ENCODE measurements at regions not wholly inside any gene's neighbourhood (a gene's known extent, or its start where the extent isn't known, plus 50 kb on each side); places are given as distances from the start of the nearest gene placed in this dataset.

- whole genome bisulfite sequencing, result 90% methylated on average over 5 of the region's 5 CpGs
- intact Hi-C loops (cut with DNase I), result no loop called here
- no peak overlapping the region for H3K4me3 ChIP-seq (ENCODE audit: low read length)
- no peak overlapping the region for H3K27ac ChIP-seq (ENCODE audit: low read length)
- DNase-seq (no peak), ATAC-seq (no peak)
- H3K27me3 ChIP-seq (ENCODE audit: control insufficient read depth, insufficient read depth), result no peaks in the 10 kb centered on the region
- no peaks in the 10 kb centered on the region for H3K9me3 ChIP-seq (ENCODE audit: control insufficient read depth, low read length)
- H3K4me1 ChIP-seq (ENCODE audit: control insufficient read depth, insufficient read depth, low read length), result no peaks in the 10 kb centered on the region
Observed at GRCh38 chr4:135164601-135165000, 963.0 kb upstream of the PABPC4L start.

GRCh38 chr4:135144498-135144897 is 942.9 kb upstream of the PABPC4L start:
- ATAC-seq, result no peak
- no peaks in the 10 kb centered on the region for H3K4me1 ChIP-seq (ENCODE audit: control insufficient read depth, insufficient read depth, low read length)
- intact Hi-C loops (cut with DNase I), result no loop called here

GRCh38 chr4:135124196-135124595 is 922.6 kb upstream of the PABPC4L start:
- intact Hi-C loops (cut with DNase I), result no loop called here
- Histone ChIP-seq H3K27me3 (ENCODE audit: control insufficient read depth, insufficient read depth) (no peaks in the 10 kb centered on the region), H3K27ac (ENCODE audit: low read length) (no peak overlapping the region), H3K4me3 (ENCODE audit: low read length) (no peak overlapping the region), H3K9me3 (ENCODE audit: control insufficient read depth, low read length) (no peaks in the 10 kb centered on the region), H3K4me1 (ENCODE audit: control insufficient read depth, insufficient read depth, low read length) (no peaks in the 10 kb centered on the region)
- ATAC-seq, result no peak
- DNase-seq, result no peak

More at GRCh38 chr4:135144498-135144897, 942.9 kb upstream of the PABPC4L start:
- Histone ChIP-seq H3K27me3 (ENCODE audit: control insufficient read depth, insufficient read depth) (no peaks in the 10 kb centered on the region), H3K4me3 (ENCODE audit: low read length) (no peak overlapping the region), H3K9me3 (ENCODE audit: control insufficient read depth, low read length) (no peaks in the 10 kb centered on the region), H3K27ac (ENCODE audit: low read length) (no peak overlapping the region)
- WGBS, result 80% methylated on average over 1 of the region's 1 CpG
- DNase-seq, result no peak

DNA sequence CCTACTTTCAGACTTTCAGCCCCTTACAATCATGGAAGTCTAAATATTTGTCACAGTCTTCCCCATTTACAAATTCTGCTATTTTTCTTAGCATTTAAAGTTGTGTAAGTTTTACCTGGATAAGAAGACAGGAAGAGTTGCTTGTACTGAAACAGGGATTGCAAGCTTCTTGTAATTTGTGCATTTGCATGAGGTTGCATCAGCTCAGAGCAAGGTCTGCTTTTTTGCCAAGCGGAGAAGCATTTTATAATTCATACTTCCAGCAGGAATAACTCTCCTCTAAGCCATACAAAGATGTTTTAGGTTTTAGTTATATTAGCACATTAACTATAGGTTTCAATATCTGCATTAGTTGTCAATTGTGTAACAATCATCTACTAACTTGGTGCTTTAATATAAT is 922.0 kb upstream of the PABPC4L start:
- 100% methylated on average over 1 of the region's 1 CpG for WGBS
- H3K4me3 ChIP-seq (ENCODE audit: low read length), result no peak overlapping the region
- intact Hi-C loops (cut with DNase I), result no loop called here
- no peaks in the 10 kb centered on the region for H3K4me1 ChIP-seq (ENCODE audit: control insufficient read depth, insufficient read depth, low read length)
- no peak overlapping the region for H3K27ac ChIP-seq (ENCODE audit: low read length)
- no peaks in the 10 kb centered on the region for H3K27me3 ChIP-seq (ENCODE audit: control insufficient read depth, insufficient read depth)
- H3K9me3 ChIP-seq (ENCODE audit: control insufficient read depth, low read length), result no peaks in the 10 kb centered on the region
- ATAC-seq, result no peak
- no peak for DNase-seq

GRCh38 chr4:135122457-135122856 is 920.9 kb upstream of the PABPC4L start:
- DNase-seq, result no peak
- Histone ChIP-seq H3K27ac (ENCODE audit: low read length) (no peak overlapping the region), H3K4me3 (ENCODE audit: low read length) (no peak overlapping the region), H3K27me3 (ENCODE audit: control insufficient read depth, insufficient read depth) (no peaks in the 10 kb centered on the region), H3K4me1 (ENCODE audit: control insufficient read depth, insufficient read depth, low read length) (no peaks in the 10 kb centered on the region), H3K9me3 (ENCODE audit: control insufficient read depth, low read length) (no peaks in the 10 kb centered on the region)
- 93% methylated on average over 2 of the region's 2 CpGs for WGBS
- intact Hi-C loops (cut with DNase I), result no loop called here
- ATAC-seq, result no peak

GRCh38 chr4:135120195-135120594 is 918.6 kb upstream of the PABPC4L start:
- H3K9me3 ChIP-seq (ENCODE audit: control insufficient read depth, low read length), result no peaks in the 10 kb centered on the region
- 54% methylated on average over 4 of the region's 4 CpGs for WGBS
- DNase-seq (no peak), ATAC-seq (no peak)
- H3K27ac ChIP-seq (ENCODE audit: low read length), result no peak overlapping the region
- intact Hi-C loops (cut with DNase I), result no loop called here
- no peaks in the 10 kb centered on the region for H3K27me3 ChIP-seq (ENCODE audit: control insufficient read depth, insufficient read depth)
- no peaks in the 10 kb centered on the region for H3K4me1 ChIP-seq (ENCODE audit: control insufficient read depth, insufficient read depth, low read length)
- H3K4me3 ChIP-seq (ENCODE audit: low read length), result no peak overlapping the region

- no peaks in the 10 kb centered on the region for H3K9me3 ChIP-seq (ENCODE audit: control insufficient read depth, low read length)
- intact Hi-C loops (cut with DNase I), result no loop called here
- no peaks in the 10 kb centered on the region for H3K4me1 ChIP-seq (ENCODE audit: control insufficient read depth, insufficient read depth, low read length)
- H3K27ac ChIP-seq (ENCODE audit: low read length), result no peak overlapping the region
- H3K27me3 ChIP-seq (ENCODE audit: control insufficient read depth, insufficient read depth), result no peaks in the 10 kb centered on the region
- no peak for DNase-seq
- 58% methylated on average over 2 of the region's 2 CpGs for WGBS
- ATAC-seq, result no peak
- H3K4me3 ChIP-seq (ENCODE audit: low read length), result no peak overlapping the region
Observed at GRCh38 chr4:135114079-135114478, 912.5 kb upstream of the PABPC4L start.

- no peak for DNase-seq
- H3K27ac ChIP-seq (ENCODE audit: low read length), result no peak overlapping the region
- intact Hi-C loops (cut with DNase I), result no loop called here
- H3K27me3 ChIP-seq (ENCODE audit: control insufficient read depth, insufficient read depth), result no peaks in the 10 kb centered on the region
- no peaks in the 10 kb centered on the region for H3K4me1 ChIP-seq (ENCODE audit: control insufficient read depth, insufficient read depth, low read length)
- ATAC-seq, result no peak
- 83% methylated on average over 2 of the region's 2 CpGs for WGBS
- H3K4me3 ChIP-seq (ENCODE audit: low read length), result no peak overlapping the region
- no peaks in the 10 kb centered on the region for H3K9me3 ChIP-seq (ENCODE audit: control insufficient read depth, low read length)
Observed at GRCh38 chr4:135098061-135098460, 896.5 kb upstream of the PABPC4L start.

- H3K4me3 ChIP-seq (ENCODE audit: low read length), result no peak overlapping the region
- H3K9me3 ChIP-seq (ENCODE audit: control insufficient read depth, low read length), result no peaks in the 10 kb centered on the region
- H3K4me1 ChIP-seq (ENCODE audit: control insufficient read depth, insufficient read depth, low read length), result no peaks in the 10 kb centered on the region
- H3K27ac ChIP-seq (ENCODE audit: low read length), result no peak overlapping the region
- no peak for DNase-seq
- WGBS, result 87% methylated on average over 2 of the region's 2 CpGs
- no peaks in the 10 kb centered on the region for H3K27me3 ChIP-seq (ENCODE audit: control insufficient read depth, insufficient read depth)
- intact Hi-C loops (cut with DNase I), result no loop called here
- ATAC-seq, result no peak
Observed at GRCh38 chr4:135073389-135073788, 871.8 kb upstream of the PABPC4L start.

DNA sequence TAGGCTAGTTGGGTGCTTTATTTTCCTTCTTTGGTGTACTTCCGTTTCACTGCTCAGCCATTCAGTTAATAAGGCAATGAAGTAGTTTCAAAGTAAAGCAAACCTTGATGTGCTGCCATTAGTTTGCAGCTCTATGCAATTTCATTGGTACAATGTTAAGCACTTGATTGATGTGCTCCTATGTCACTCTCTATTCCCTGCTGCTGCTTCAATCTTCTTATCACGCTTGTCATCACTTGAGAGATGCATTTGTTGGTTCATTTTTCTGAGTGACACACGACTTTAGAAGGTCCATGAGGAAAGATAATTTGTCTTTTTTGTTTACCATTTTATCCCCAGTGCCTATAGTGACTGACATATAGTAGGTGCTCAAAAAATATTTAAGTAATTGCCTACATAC is 871.0 kb upstream of the PABPC4L start:
- no peak for DNase-seq
- H3K4me3 ChIP-seq (ENCODE audit: low read length), result no peak overlapping the region
- no peaks in the 10 kb centered on the region for H3K27me3 ChIP-seq (ENCODE audit: control insufficient read depth, insufficient read depth)
- H3K27ac ChIP-seq (ENCODE audit: low read length), result no peak overlapping the region
- WGBS, result 46% methylated on average over 3 of the region's 3 CpGs
- no peaks in the 10 kb centered on the region for H3K9me3 ChIP-seq (ENCODE audit: control insufficient read depth, low read length)
- no peak for ATAC-seq
- no peaks in the 10 kb centered on the region for H3K4me1 ChIP-seq (ENCODE audit: control insufficient read depth, insufficient read depth, low read length)
- intact Hi-C loops (cut with DNase I), result no loop called here

DNA sequence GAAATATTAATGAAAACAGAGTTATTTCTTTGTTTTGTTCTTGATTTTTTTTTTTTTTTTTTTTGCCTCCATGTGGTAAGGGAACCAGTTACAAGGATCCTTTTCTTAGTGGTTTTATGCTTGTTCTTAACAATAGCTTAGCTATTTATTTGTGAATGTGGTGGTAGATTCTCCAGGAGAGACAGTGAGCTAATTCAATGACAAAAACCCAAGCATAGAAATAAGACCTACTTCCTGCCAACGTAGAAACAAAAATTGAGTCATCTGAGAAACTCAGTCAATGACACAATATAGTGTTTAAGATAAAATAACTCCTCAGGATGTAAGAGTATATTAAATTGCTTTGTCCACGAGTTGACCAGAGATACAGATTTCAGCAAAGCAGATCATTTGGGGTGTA is 863.8 kb upstream of the PABPC4L start:
- no peak for DNase-seq

DNA sequence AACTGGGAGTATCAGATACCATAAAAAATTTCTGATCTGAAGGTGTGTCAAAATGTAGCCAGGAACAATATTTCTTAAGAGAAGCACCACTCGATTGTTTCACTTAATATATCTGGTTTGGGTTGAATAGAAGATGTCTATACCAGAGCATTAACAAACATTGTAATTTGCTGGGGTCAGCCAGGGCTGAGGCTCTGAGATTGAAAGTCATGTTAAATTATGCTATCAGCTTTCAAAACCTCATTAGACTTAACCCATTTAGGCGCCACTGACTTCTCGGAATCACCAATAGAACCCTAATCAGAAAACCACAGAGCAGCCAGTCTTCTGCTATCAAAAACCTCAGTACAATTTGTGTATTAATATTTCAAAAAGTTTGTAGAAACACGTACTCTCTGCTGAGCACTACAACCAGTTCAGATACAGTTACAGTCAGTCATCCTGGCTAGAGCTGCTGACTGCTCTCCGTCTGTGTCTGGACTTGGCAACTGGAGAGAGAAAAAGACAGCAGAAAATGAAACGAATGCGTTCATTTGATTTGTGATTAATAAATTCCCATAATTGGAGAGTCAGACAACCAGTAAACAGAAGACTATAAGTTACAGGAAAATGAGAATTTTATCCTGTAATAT is 848.6 kb upstream of the PABPC4L start:
- Histone ChIP-seq H3K4me1 (ENCODE audit: control insufficient read depth, insufficient read depth, low read length) (no peaks in the 10 kb centered on the region), H3K4me3 (ENCODE audit: low read length) (no peak overlapping the region), H3K27me3 (ENCODE audit: control insufficient read depth, insufficient read depth) (no peaks in the 10 kb centered on the region), H3K9me3 (ENCODE audit: control insufficient read depth, low read length) (no peaks in the 10 kb centered on the region), H3K27ac (ENCODE audit: low read length) (no peak overlapping the region)
- ATAC-seq (no peak), DNase-seq (no peak)
- intact Hi-C loops (cut with DNase I), result no loop called here
- WGBS, result 48% methylated on average over 7 of the region's 7 CpGs

More for the DNA sequence above, 863.8 kb upstream of the PABPC4L start:
- intact Hi-C loops (cut with DNase I), result no loop called here
- no peak overlapping the region for H3K4me3 ChIP-seq (ENCODE audit: low read length)
- 26% methylated on average over 2 of the region's 2 CpGs for WGBS
- no peaks in the 10 kb centered on the region for H3K4me1 ChIP-seq (ENCODE audit: control insufficient read depth, insufficient read depth, low read length)
- H3K9me3 ChIP-seq (ENCODE audit: control insufficient read depth, low read length), result no peaks in the 10 kb centered on the region
- H3K27me3 ChIP-seq (ENCODE audit: control insufficient read depth, insufficient read depth), result no peaks in the 10 kb centered on the region
- H3K27ac ChIP-seq (ENCODE audit: low read length), result no peak overlapping the region
- no peak for ATAC-seq

All from right cardiac atrium (tissue), 5 donors.